GM18909 (cell line): ENCODE measurements at regions not wholly inside any gene's neighbourhood (a gene's known extent, or its start where the extent isn't known, plus 50 kb on each side); places are given as distances from the start of the nearest gene placed in this dataset.
A peak's percentile ranks its signal among the peaks of the same experiment; 100 is the strongest.
"Not testable (repeated sequence)": the region's sequence is repeated elsewhere in the genome, so short reads cannot be mapped to it uniquely, and the experiment has no call there.

Experiments used
- ATAC-seq: cut with Tn5 transposase; IDR thresholded peaks from one replicate; pipeline ENCODE4 v1.9.1; 2021; ENCODE audit warnings: mild to moderate bottlenecking; ENCODE audit not compliant: unreplicated experiment, poor library complexity

GRCh38 chr10:33103863-33104379 is 145.9 kb upstream of the ITGB1 start:
- ATAC-seq = no peak

DNA sequence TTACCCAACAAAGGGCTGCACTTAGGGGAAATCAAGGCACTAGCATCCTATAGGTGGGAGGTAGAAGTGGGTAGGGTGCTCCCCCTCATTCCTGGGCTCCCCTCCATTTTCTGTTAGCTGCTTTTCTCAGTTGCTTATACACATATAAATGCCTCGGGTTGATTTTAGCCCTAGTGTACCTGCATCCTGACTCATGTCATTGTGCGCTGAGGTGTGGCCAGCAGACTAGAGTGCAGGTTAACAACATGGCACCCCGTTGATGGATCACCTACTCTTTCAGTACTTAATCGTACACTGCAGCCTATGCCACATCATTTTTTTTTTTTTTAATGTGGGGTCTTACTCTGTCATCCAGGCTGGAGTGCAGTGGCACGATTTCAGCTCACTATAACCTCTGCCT is 144.0 kb upstream of the ITGB1 start:
- no peak for ATAC-seq

- no peak for ATAC-seq
Observed at GRCh38 chr10:33101392-33101787, 143.4 kb upstream of the ITGB1 start.

DNA sequence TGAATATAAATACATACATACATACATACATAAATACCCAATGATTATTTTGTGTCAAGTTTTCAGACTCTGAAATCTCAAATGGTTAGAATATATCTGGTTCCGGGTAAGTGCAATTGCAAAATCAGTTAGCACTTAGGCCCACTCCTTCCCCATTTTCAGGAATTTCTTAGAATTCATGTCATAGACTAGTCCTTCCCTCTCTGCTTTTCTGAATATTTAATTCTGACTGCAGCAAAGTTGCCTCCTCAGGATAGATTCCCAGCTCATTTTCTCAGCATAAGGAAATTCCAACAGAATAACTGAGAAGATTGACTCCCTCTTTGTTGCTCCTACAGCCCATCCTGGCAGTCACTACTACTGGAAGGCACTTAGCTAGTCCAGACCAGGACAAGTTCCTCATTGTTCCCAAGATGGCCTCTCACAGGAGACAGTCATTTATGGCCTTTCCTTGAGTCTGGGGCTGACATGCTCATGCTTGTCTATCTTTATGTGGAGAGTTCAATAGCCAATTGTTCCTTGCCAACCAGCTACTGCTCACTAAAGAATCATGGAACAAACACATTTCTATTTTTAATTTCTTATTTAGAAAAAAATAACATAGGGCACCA is 142.9 kb upstream of the ITGB1 start:
- no peak for ATAC-seq

- no peak for ATAC-seq
Observed at GRCh38 chr10:33099748-33100147, 141.7 kb upstream of the ITGB1 start.

GRCh38 chr10:33098951-33099663 is 141.1 kb upstream of the ITGB1 start:
- no peak for ATAC-seq

GRCh38 chr10:33095867-33096815 is 138.1 kb upstream of the ITGB1 start:
- peak; percentile 77 for ATAC-seq

DNA sequence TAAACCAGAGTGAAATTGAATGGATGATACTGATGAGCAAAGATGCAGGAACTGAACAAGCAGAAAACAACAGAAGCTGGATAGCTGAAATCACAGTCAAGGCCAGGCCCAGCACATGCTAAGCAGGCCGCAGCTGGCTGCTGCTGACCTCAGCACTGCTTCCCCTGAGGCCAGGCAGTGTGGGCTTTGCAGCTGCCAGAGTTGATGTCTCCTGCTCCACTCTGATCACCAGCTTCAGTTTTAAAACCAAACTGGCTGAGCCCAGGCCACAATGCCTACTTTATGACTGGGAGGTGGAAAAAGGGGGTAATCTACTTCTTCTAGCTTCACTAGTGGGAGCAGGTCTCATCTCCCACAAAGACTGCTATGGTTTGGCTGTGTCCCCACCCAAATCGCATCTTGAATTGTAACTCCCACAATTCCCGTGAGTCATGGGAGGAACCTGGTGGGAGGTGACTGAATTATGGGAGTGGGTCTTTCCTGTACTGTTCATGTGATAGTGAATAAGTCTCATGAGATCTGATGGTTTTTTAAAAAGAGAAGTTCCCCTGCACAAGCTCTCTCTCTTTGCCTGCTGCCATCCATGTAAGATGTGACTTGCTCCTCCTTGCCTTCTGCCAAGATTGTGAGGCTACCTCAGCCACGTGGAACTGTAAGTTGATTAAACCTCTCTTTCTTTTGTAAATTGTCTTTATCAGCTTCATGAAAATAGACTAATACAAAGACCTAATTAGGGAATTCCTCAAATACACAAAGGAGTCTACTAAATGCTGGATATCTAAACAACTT is 136.4 kb upstream of the ITGB1 start:
- no peak for ATAC-seq

- no peak for ATAC-seq
Observed at GRCh38 chr10:33093362-33093761, 135.3 kb upstream of the ITGB1 start.

- no peak for ATAC-seq
Observed at GRCh38 chr10:33092596-33092995, 134.6 kb upstream of the ITGB1 start.

DNA sequence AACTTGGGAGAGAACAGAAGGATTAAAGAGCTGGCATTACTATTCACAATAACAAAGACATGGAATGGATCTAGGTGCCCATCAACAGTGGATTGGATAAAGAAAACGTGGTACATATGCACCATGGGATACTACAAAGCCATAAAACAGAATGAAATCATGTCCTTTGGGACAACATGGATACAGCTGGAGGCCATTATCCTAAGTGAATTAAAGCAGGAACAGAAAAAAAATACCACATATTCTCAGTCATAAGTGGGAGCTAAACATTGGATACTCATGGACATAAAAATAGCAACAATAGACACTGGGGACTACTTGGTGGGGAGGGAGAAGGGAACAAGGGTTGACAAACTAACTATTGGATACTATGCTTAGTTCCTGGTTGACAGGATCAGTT is 133.2 kb upstream of the ITGB1 start:
- no peak for ATAC-seq

DNA sequence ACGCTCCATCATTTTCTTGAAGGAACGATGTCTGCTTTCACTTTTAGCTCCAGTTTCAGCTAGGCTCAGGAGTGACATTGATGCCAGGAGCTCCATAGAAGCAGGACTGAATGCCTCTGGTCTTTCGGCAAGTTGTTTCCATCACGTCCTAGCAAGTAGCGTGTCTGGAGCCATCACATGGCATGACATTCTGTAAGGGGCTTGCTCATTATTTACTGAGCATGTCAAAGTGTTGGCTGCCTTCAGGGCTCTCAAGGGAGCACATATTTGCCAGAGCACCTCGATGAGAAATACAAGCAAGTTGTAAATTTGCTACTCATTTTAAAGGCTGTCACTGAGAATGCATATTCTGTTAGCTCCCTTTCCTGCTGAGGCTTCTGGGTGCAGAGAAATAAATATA is 131.0 kb upstream of the ITGB1 start:
- ATAC-seq = no peak

GRCh38 chr10:33087922-33088321 is 129.9 kb upstream of the ITGB1 start:
- ATAC-seq = no peak

GRCh38 chr10:33087152-33087551 is 129.1 kb upstream of the ITGB1 start:
- no peak for ATAC-seq

- ATAC-seq = no peak
Observed at GRCh38 chr10:33086100-33086499, 128.1 kb upstream of the ITGB1 start.

- ATAC-seq = no peak
Observed at GRCh38 chr10:33085313-33085833, 127.3 kb upstream of the ITGB1 start.

GRCh38 chr10:33084453-33084852 is 126.4 kb upstream of the ITGB1 start:
- no peak for ATAC-seq

DNA sequence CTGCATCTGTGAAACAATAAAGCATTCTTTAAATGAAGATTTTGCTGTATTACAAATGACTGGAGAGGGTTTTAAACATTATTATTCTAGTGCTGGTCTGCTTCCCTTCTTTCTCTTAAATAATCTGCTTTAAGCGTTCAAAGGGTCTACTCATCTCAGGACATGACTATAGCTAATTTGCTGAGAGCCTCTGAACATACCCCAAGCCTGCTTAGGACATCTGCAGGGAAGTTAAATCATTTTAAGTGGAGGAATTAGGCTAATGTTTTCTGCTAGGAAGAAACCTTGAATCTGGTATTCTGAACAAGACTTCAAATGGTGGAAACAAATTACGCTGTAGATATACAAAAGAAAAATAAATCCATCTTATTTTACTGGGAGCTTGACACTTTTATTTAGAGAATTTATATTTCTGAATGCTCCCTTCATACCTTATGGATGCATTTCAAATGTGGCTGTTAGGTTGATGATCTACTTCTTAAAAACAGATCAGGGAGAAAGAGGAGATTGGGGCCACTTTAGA is 124.4 kb upstream of the ITGB1 start:
- no peak for ATAC-seq

DNA sequence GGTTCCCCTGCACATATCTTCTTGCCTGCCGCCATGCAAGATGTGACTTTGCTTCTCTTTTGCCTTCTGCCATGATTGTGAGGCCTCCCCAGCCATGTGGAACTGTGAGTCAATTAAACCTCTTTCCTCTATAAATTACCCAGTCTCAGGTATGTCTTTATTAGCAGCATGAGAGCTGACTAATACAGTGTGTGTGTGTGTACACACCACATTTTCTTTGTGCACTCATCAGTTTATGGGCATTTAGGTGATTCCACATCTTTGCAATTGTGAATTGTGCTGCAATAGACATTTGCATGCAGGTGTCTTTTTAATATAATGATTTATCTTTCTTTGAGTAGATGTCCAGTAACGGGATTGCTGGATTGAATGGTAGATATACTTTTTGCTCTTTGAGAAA is 122.4 kb upstream of the ITGB1 start:
- ATAC-seq = not testable (repeated sequence)

GRCh38 chr10:33074443-33074842 is 116.4 kb upstream of the ITGB1 start:
- ATAC-seq = no peak
